Body of pancreas (tissue), 4 donors: ENCODE measurements at regions not wholly inside any gene's neighbourhood (a gene's known extent, or its start where the extent isn't known, plus 50 kb on each side); places are given as distances from the start of the nearest gene placed in this dataset.

Experiments
- POLR2A ChIP-seq, 3 donors: fragments of 450-650 bp; IDR thresholded peaks; one replicate each; pipeline ENCODE4 v1.6.1; 2016; ENCODE audit warnings: antibody characterized with exemption in 3 of 3, mild to moderate bottlenecking in 2 of 3
- TF ChIP-seq, protein P1 (sequence below), 7 experiments: fragments of 450-650 bp in 4 of 7; fragments of 200-600 bp in 3 of 7; sonication (generic) in 3 of 7; IDR thresholded peaks; one replicate each; pipeline ENCODE4 v1.5.1; 2016 to 2019; ENCODE audit warnings: antibody characterized with exemption in 7 of 7

DNA sequence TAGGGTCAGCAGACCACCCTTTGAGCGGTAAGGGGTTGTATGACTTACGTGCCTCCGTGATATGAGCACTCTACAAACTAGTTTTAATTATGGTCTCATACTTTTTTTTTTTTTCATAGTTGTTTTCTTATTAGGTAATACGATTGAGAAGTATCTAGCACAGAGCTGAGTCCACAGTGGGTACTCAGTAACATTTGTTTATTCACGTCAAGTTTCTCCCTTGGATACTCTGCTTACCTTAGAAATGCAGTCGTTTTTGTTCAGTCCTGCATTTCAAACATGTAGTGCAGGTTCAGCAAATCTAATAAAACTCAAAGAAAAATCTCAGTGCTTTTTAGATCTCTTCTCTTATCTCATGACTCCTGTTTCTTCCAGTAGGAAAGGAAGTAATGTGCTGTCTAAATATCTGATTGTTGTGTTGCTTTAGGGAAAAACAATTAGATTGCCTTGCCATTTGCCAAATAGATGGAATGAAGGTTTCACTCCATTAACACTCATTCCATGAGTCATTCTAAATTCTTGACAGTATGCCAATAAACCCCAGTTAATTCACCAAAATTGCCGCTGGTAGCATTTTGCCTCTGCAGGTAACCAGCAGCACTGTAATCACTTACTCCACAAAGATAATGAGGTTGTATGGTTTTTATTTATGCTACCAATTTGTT, 118.9 kb downstream of the PTCSC3 start:
- TF ChIP-seq, protein P1, sequence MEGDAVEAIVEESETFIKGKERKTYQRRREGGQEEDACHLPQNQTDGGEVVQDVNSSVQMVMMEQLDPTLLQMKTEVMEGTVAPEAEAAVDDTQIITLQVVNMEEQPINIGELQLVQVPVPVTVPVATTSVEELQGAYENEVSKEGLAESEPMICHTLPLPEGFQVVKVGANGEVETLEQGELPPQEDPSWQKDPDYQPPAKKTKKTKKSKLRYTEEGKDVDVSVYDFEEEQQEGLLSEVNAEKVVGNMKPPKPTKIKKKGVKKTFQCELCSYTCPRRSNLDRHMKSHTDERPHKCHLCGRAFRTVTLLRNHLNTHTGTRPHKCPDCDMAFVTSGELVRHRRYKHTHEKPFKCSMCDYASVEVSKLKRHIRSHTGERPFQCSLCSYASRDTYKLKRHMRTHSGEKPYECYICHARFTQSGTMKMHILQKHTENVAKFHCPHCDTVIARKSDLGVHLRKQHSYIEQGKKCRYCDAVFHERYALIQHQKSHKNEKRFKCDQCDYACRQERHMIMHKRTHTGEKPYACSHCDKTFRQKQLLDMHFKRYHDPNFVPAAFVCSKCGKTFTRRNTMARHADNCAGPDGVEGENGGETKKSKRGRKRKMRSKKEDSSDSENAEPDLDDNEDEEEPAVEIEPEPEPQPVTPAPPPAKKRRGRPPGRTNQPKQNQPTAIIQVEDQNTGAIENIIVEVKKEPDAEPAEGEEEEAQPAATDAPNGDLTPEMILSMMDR (IDR thresholded peaks at IDR 0.05) = no peak
- TF ChIP-seq POLR2A (IDR thresholded peaks at IDR 0.05) = no peak
